ENCODE measurements at regions not wholly inside any gene's neighbourhood (a gene's known extent, or its start where the extent isn't known, plus 50 kb on each side); places are given as distances from the start of the nearest gene placed in this dataset.
"Not testable (repeated sequence)": the region's sequence is repeated elsewhere in the genome, so short reads cannot be mapped to it uniquely, and the experiment has no call there.

DNA sequence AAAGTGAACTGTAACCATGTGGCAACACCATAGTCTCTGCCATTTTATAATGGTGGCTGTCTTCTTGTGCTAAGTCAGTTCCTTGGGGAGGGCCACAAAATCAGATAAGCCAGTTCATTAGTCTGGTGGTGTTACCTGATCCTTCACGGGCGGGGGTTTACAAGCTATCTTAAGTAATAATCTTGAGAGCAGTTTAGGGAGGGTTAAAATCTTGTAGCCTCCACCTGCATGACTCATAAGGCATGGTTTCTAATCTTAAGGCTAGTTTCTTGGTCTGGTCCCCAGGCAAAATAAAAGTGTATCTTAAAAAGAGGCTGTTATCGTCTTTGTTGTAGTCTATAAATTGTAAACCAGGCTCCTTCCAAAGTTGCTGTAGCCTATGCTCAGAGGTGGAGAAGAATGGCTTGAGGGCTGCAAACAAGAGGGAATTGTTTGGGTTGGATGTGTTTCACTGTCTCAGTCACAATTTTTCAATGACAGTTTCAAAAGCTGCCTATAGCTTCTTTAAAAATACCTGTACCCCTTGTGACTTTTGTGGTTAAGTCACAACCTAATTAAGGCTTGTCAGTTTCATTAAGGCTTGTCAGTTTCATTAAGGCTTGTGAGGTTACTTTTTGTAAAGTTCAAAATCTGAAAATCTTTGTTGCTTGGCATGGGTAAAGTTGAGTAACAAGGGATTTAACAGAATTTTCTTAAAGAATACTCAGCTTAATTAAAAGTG, 135.7 kb downstream of the RPS4Y2 start:
- no peak for DNase-seq (ENCODE audit: low read depth)

GRCh38 chrY:20925350-20926091, 169.6 kb downstream of the RPS4Y2 start:
- DNase-seq (ENCODE audit: low read depth): peak; percentile 25

DNA sequence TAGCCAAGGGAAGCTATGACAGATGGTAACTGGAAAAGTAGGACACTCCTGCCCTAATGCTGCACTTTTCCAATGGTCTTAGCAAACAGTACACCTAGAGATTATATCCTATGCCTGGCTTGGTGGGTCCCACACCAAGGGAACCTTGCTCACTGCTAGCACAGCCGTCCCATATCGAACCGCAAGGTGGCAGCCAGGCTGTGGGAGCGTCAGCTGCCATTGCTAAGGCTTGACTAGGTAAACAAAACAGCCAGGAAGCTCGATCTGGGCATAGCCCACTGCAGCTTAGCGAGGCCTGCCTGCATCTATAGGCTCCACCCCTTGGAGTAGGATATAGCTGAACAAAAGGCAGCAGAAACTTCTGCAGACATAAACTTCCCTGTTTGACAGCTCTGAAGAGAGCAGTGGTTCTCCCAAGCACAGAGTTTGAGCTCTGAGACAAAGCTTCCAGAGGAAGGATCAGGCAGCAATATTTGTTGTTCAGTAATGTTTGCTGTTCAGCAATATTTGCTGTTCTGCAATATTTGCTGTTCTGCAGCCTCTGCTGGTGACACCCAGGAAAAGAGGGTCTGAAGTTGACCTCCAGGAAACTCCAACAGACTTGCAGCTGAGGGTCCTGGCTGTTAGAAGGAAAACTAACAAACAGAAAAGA, 173.9 kb downstream of the RPS4Y2 start:
- DNase-seq (ENCODE audit: low read depth): no peak

DNA sequence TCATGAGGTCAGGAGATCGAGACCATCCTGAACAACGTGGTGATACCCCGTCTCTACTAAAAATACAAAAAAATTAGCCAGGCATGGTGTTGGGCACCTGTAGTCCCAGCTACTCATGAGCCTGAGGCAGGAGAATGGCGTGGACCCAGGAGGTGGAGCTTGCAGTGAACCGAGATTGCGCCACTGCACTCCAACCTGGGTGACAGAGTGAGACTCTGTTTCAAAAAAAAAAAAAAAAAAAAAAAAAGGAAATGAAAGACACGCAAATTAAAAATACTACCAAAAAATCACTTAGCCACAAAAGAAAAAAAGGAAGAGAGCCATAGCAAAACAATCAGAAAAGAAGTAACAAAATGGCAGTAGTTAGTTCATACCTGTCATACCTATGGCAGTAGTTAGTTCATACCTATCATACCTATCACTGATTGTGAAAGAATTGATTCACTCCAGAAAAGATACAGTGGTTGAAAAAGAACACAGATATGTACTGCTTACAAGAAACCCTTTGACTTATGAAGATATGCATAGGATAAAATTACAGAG, 180.9 kb downstream of the RPS4Y2 start:
- DNase-seq (ENCODE audit: low read depth): not testable (repeated sequence)

DNA sequence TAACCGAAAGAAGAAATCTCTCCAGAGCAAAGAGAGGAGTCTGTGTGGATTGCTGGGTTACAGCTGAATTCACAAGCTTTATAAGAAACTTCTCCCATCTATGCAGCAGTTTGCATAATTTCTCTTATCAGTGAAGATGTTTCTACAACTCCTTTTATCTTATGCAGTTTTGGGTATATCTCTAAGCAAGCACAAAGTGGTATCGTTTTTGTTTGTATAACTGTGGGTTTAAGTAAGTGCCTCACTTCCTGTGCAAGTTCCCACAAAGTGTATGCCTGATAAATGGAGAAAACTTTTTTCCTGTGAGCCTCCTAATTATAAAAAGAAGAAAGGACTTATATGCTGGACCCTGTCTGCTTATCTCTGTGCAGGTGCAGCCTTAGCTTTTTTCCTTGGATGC, 205.6 kb downstream of the RPS4Y2 start:
- no peak for DNase-seq (ENCODE audit: low read depth)

- DNase-seq (ENCODE audit: low read depth): no peak
Observed at GRCh38 chrY:20967828-20968227, 211.9 kb downstream of the RPS4Y2 start.

- no peak for DNase-seq (ENCODE audit: low read depth)
Observed at GRCh38 chrY:20968237-20968636, 212.3 kb downstream of the RPS4Y2 start.

- DNase-seq (ENCODE audit: low read depth): no peak
Observed at GRCh38 chrY:20971371-20971770, 215.5 kb downstream of the RPS4Y2 start.

DNA sequence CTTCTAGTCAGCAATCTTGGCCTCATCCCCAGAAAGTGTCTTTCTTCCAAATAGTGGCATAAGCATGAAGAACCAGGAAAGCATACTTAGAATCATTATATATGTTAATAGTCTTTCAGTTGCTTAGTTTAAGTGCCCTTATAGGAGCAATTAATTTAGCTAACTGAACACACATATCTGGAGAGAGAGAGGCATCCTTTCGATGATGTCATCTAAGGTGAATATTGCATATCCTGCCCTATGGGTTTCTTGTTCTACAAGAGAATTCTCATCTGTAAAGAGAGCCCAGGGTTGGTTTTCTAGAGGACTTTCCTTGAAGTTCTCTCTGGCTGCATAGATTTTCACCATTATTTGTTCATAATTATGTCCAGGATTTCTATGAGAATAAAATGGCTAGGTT, 230.1 kb downstream of the RPS4Y2 start:
- no peak for DNase-seq (ENCODE audit: low read depth)

GRCh38 chrY:20990123-20990522, 234.2 kb downstream of the RPS4Y2 start:
- DNase-seq (ENCODE audit: low read depth): no peak

DNA sequence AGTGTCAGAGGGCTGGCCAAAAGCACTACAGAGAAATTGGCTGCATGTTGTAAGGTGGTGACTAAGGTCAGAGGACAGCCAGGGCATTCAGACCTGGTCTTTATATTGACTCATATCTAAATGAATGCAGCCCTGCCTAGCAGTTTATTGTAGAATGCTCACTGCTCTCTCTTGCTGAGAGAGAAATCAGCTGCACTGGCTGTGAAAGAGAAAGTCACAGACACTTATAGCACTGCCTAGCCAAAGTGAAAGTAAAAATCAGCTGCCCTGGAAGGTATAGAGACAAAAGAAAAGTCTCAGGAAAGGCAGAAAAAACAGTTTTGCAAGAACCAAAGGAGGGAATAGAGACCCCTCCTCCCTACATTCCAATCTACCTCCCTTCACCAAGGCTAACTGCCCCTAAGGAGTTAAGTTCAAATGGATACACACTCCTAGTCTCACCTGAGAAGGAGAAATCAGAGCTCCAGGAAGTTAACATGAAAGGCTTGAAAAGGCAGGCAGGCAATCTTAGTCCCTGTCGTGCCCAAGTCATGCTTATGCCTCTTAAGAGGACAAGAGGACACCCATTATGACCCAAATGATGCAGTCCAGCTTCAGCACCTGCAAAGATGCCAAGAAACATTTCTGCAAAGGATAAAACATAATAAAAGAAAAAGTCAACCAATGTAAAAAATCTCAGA, 235.1 kb downstream of the RPS4Y2 start:
- no peak for DNase-seq (ENCODE audit: low read depth)

GRCh38 chrY:20997355-20997754, 241.4 kb downstream of the RPS4Y2 start:
- no peak for DNase-seq (ENCODE audit: low read depth)

- DNase-seq (ENCODE audit: low read depth): no peak
Observed at GRCh38 chrY:20998016-20998415, 242.1 kb downstream of the RPS4Y2 start.

DNA sequence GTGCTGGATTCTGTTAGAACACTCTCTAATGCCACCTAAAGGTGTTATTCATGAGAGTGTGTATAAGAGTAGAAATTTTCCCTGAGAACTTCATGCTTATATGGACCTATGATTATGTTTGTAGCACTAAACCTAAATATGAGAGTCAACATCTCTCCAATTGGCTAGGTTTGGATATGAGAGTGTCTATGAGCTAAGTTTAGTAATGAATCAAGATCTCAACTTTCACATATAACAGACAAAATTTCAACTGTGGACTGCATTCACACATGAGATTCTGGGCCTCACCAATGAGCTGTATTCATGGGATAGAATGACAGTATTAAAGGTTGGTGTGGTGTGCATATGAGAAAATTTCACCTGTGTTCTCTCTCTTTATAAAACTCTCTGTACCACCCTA, 242.6 kb downstream of the RPS4Y2 start:
- no peak for DNase-seq (ENCODE audit: low read depth)

GRCh38 chrY:21001102-21001501, 245.2 kb downstream of the RPS4Y2 start:
- no peak for DNase-seq (ENCODE audit: low read depth)

GRCh38 chrY:21003059-21003458, 247.2 kb downstream of the RPS4Y2 start:
- no peak for DNase-seq (ENCODE audit: low read depth)

DNA sequence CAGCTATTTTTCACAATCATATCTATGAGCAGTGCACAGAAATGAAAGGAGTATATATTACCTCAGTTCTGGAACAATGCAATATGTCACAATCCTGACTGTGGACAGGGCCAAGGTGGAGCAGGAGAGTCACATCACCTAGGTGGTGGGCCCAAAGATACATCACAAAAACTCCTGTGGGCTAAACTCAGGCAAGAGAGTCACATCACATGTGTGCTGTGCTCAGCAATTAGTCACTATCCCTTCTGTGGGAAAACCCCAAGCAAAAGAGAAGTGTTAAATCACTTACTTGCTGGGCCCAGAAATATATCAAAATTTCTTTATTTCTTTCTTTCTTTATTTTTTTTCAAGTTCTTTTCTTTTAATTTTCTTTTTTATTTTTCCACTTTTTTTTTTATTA, 249.6 kb downstream of the RPS4Y2 start:
- no peak for DNase-seq (ENCODE audit: low read depth)

GRCh38 chrY:21021811-21022210, 265.9 kb downstream of the RPS4Y2 start:
- no peak for DNase-seq (ENCODE audit: low read depth)

DNA sequence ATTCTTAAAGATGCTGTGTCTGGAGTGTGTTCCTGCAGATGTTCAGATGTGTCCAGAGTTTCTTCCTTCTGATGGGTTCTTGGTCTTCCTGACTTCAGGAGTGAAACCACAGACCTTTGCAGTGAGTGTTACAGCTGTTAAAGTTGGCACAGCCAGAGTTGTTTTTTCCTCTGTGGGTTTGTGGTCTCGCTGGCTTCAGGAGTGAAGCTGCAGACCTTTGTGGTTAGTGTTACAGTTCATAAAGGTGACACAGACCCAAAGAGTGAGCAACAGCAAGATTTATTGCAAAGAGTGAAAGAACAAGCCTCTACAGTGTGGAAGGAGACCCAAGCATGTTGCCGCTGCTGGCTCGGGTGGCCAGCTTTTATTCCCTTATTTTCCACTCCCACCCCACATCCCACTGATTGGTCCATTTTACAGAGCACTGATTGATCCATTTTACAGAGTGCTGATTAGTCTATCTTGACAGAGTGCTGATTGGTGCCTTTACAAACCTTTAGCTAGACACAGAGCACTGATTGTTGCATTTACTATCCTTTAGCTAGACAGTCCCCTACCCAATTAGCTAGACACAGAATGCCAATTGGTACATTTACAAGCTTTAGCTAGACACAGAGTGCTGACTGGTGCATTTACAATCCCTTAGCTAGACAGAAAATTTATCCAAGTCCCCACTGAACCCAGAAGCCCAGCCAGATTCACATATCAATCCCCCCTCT, 266.6 kb downstream of the RPS4Y2 start:
- no peak for DNase-seq (ENCODE audit: low read depth)

GRCh38 chrY:21023906-21024305, 268.0 kb downstream of the RPS4Y2 start:
- DNase-seq (ENCODE audit: low read depth): no peak

DNA sequence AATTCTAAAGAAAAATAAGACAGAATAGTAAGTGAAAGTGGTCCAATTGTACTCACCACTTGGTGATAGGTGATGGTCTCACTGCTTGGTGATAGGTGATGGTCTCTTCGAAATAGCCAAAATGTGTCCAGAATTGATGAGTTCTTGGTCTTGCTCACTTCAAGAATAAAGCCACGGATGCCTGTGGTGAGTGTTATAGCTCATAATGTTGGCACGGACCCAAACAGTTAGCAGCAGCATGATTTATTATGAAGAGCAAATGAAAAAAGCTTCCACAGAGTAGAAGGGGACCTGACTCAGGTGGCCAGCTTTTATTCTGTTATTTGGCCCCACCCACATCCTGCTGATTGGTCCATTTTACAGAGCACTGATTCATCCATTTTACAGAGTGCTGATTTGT, 272.6 kb downstream of the RPS4Y2 start:
- no peak for DNase-seq (ENCODE audit: low read depth)

DNA sequence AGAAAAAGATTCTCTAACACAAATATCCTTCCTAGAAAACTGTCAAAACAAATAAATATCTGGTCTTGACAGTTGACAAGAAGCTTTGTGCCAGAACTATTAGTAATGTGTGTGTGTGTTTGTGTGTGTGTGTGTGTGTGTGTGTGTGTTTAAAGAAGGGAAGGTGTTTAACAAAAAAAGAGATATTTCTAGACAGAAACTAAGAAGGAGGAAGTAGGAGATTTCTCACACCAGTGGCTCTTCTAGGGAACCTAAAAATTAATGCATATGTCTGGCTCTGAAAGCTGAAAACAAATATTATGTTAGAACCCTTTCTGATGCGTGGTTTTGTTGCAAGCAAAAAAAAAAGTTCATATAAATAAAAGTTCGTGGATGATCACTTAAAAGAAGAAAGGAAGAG, 277.5 kb downstream of the RPS4Y2 start:
- no peak for DNase-seq (ENCODE audit: low read depth)

Measured in activated T-cell treated with anti-CD3 and anti-CD28 coated beads for 1 hour (primary cell).